ENCODE measurements at regions not wholly inside any gene's neighbourhood (a gene's known extent, or its start where the extent isn't known, plus 50 kb on each side); places are given as distances from the start of the nearest gene placed in this dataset.

DNA sequence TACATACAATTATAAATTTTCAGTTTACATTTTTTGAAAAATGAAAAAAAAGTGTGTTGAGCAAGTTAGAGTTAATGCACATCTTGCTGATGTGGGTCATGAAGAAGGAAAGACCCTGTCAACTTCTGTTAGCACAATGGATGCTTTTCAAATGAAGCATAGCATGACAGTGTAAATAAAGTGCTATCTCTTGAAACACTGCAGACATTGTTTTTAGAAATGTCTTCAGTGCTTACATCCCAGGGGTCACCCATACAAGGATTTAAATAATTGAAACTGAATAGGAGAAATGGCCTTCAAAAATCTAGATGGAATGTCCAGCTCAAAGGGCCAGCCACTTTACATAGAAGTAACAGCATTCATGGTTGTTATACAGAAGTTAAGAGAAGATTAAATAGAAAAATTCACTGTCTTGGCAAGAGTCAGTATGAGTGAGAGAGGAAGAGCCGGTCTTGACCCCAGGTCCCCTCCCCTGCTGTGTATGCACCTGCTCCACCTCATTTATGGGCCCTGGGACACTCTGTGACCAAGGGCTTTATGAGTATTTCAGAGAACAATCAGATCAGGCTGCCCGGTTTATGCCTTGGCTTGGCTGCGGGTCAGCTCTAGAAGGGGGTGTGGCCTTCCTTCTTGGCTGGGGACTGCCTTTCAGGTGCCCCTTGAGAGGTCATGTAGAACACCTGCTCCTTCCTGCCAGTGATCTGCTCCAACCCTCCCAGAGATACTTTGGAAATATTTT is 237.7 kb upstream of the TMEM72 start:
- TF ChIP-seq EZH2 (IDR thresholded peaks at IDR 0.05; ENCODE audit: borderline replicate concordance) (no peak), EZH2phosphoT487 (IDR thresholded peaks at IDR 0.05; ENCODE audit: low read depth, severe bottlenecking, unreplicated experiment) (no peak)
- TF ChIP-seq, protein P1, sequence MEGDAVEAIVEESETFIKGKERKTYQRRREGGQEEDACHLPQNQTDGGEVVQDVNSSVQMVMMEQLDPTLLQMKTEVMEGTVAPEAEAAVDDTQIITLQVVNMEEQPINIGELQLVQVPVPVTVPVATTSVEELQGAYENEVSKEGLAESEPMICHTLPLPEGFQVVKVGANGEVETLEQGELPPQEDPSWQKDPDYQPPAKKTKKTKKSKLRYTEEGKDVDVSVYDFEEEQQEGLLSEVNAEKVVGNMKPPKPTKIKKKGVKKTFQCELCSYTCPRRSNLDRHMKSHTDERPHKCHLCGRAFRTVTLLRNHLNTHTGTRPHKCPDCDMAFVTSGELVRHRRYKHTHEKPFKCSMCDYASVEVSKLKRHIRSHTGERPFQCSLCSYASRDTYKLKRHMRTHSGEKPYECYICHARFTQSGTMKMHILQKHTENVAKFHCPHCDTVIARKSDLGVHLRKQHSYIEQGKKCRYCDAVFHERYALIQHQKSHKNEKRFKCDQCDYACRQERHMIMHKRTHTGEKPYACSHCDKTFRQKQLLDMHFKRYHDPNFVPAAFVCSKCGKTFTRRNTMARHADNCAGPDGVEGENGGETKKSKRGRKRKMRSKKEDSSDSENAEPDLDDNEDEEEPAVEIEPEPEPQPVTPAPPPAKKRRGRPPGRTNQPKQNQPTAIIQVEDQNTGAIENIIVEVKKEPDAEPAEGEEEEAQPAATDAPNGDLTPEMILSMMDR (IDR thresholded peaks at IDR 0.05; ENCODE audit: poor library complexity) = no peak

All from hepatocyte (in vitro differentiated cells).